ENCODE measurements at regions not wholly inside any gene's neighbourhood (a gene's known extent, or its start where the extent isn't known, plus 50 kb on each side); places are given as distances from the start of the nearest gene placed in this dataset.

DNA sequence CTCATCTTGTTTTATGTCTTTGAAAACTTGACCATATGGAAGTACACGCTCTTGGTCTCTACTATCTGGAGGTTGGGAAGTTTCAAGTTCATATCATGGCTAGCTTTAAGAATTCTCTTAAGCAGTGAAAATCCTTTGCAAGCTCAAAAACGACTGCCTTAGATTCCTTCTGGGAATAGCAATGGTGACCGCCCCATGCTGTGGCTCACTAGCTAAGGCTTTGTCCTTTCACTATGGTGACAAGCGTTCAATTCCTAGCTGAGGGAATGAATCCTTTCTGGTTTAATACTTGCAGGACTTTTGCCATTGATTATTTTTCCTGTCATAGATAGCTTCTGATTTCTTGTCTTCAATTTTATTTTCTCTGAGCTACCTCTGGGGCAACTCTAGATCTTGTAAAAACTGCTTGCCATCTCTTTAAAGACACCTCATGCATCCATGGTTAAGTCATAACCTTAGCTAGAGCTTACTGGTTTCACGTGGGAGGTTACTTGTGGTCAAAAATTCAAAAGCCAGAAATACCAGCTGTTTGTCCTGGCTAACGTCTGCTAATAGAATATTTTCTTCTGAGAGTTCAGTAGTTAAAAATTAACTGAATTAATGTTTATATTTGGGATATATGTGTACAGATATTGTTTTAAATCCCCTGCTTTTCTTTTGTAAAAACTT lies 673.4 kb upstream of the CBLB start:
- TF ChIP-seq, protein P1, sequence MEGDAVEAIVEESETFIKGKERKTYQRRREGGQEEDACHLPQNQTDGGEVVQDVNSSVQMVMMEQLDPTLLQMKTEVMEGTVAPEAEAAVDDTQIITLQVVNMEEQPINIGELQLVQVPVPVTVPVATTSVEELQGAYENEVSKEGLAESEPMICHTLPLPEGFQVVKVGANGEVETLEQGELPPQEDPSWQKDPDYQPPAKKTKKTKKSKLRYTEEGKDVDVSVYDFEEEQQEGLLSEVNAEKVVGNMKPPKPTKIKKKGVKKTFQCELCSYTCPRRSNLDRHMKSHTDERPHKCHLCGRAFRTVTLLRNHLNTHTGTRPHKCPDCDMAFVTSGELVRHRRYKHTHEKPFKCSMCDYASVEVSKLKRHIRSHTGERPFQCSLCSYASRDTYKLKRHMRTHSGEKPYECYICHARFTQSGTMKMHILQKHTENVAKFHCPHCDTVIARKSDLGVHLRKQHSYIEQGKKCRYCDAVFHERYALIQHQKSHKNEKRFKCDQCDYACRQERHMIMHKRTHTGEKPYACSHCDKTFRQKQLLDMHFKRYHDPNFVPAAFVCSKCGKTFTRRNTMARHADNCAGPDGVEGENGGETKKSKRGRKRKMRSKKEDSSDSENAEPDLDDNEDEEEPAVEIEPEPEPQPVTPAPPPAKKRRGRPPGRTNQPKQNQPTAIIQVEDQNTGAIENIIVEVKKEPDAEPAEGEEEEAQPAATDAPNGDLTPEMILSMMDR (IDR thresholded peaks at IDR 0.05): no peak
- TF ChIP-seq POLR2A (IDR thresholded peaks at IDR 0.05): no peak
